OCI-LY3 (cell line): ENCODE measurements at regions not wholly inside any gene's neighbourhood (a gene's known extent, or its start where the extent isn't known, plus 50 kb on each side); places are given as distances from the start of the nearest gene placed in this dataset.

Experiments
- EZH2phosphoT487 ChIP-seq: fragments of 200-600 bp; shearing (Covaris generic); IDR thresholded peaks from 2 replicates; pipeline ENCODE4 v1.6.1; 2018; ENCODE audit warnings: antibody characterized with exemption, mixed run types, low read depth
- TF ChIP-seq, protein P1 (sequence below): fragments of 200-600, 300-600 bp; sonication (generic); IDR thresholded peaks from 2 replicates; pipeline ENCODE4 v1.5.1; 2014; ENCODE audit warnings: antibody characterized with exemption, low read length, low read depth

- TF ChIP-seq, protein P1, sequence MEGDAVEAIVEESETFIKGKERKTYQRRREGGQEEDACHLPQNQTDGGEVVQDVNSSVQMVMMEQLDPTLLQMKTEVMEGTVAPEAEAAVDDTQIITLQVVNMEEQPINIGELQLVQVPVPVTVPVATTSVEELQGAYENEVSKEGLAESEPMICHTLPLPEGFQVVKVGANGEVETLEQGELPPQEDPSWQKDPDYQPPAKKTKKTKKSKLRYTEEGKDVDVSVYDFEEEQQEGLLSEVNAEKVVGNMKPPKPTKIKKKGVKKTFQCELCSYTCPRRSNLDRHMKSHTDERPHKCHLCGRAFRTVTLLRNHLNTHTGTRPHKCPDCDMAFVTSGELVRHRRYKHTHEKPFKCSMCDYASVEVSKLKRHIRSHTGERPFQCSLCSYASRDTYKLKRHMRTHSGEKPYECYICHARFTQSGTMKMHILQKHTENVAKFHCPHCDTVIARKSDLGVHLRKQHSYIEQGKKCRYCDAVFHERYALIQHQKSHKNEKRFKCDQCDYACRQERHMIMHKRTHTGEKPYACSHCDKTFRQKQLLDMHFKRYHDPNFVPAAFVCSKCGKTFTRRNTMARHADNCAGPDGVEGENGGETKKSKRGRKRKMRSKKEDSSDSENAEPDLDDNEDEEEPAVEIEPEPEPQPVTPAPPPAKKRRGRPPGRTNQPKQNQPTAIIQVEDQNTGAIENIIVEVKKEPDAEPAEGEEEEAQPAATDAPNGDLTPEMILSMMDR = no peak
- no peak for TF ChIP-seq EZH2phosphoT487
These were observed 807.1 kb downstream of the CDH9 start for GRCh38 chr5:26231316-26231715.
